H1 (cell line): ENCODE measurements at regions not wholly inside any gene's neighbourhood (a gene's known extent, or its start where the extent isn't known, plus 50 kb on each side); places are given as distances from the start of the nearest gene placed in this dataset.

Experiments used
- CTCF ChIA-PET: fragments of 300-600 bp; sonication (Branson Sonifier 250); formaldehyde crosslinking; loops from one replicate; lab custom pipeline; 2021; ENCODE audit not compliant: partially characterized antibody; lab: Charles Lee
- POLR2A ChIA-PET: fragments of 300-600 bp; sonication (Branson Sonifier 250); formaldehyde crosslinking; loops from one replicate; lab custom pipeline; 2021; ENCODE audit warnings: inconsistent platforms; ENCODE audit not compliant: partially characterized antibody; lab: Charles Lee
- DNase-seq, 2 experiments: peaks; one replicate each; pipeline versions ENCODE4 v3.0.0 to v3.0.0-alpha.2; 2010 to 2022; ENCODE audit warnings: low spot score in 2 of 2, low read depth in 1 of 2, mixed read lengths in 1 of 2
- FAIRE-seq: peaks from 2 replicates; lab custom pipeline; 2011; peaks lifted over from hg19 to GRCh38; lab: Jason Lieb, UNC
- H2AFZ ChIP-seq: 2 replicates; pipeline ENCODE4 v1.8.1; 2012; ENCODE audit warnings: low read length, inconsistent platforms
- H2AK5ac ChIP-seq: 2 replicates; pipeline ENCODE4 v1.6.1; 2013; ENCODE audit warnings: low read depth, low read length
- H2BK120ac ChIP-seq: replicated peaks from 2 replicates; pipeline ENCODE3; 2013; ENCODE audit warnings: low read depth, low read length, inconsistent platforms
- H2BK12ac ChIP-seq: 2 replicates; pipeline ENCODE4 v1.6.1; 2013; ENCODE audit warnings: low read depth, low read length
- H2BK15ac ChIP-seq: 2 replicates; pipeline ENCODE4 v1.6.1; 2013; ENCODE audit warnings: low read length
- H2BK20ac ChIP-seq: 2 replicates; pipeline ENCODE4 v1.6.1; 2013; ENCODE audit warnings: low read length
- H2BK5ac ChIP-seq: 2 replicates; pipeline ENCODE4 v1.6.1; 2013; ENCODE audit warnings: low read depth, low read length
- H3K14ac ChIP-seq: 2 replicates; pipeline ENCODE4 v1.6.1; 2013; ENCODE audit warnings: inconsistent platforms; ENCODE audit not compliant: insufficient read length
- H3K18ac ChIP-seq: 2 replicates; pipeline ENCODE4 v1.6.1; 2013; ENCODE audit warnings: low read length; ENCODE audit errors: extremely low read depth
- H3K23ac ChIP-seq: 2 replicates; pipeline ENCODE4 v1.6.1; 2013; ENCODE audit warnings: inconsistent platforms; ENCODE audit not compliant: insufficient read length
- H3K23me2 ChIP-seq: 2 replicates; pipeline ENCODE4 v1.6.1; 2013; ENCODE audit warnings: low read depth, low read length
- H3K27ac ChIP-seq: 2 replicates; pipeline ENCODE4 v1.6.1; 2011; ENCODE audit warnings: low read depth, low read length, inconsistent platforms
- H3K27me3 ChIP-seq, 4 experiments: replicated peaks in 1 of 4; 1 replicate in 1 of 4; 2 replicates in 3 of 4; pipeline versions ENCODE4 v1.6.1 to v1.8.1; 2011 to 2013; ENCODE audit warnings: low read length in 3 of 4, mild to moderate bottlenecking in 3 of 4, inconsistent platforms in 2 of 4, mixed read lengths in 2 of 4, moderate library complexity in 1 of 4; ENCODE audit not compliant: control insufficient read depth in 3 of 4, insufficient read depth in 3 of 4; ENCODE audit errors: extremely low read depth in 1 of 4
- H3K36me3 ChIP-seq, 4 experiments: 2 replicates each; pipeline versions ENCODE4 v1.6.1 to v1.8.1; 2011 to 2013; ENCODE audit warnings: mild to moderate bottlenecking in 4 of 4, low read length in 3 of 4, moderate library complexity in 2 of 4, control low read depth in 1 of 4, inconsistent platforms in 1 of 4; ENCODE audit not compliant: insufficient read depth in 4 of 4, control insufficient read depth in 2 of 4
- H3K4ac ChIP-seq: replicated peaks from 2 replicates; pipeline ENCODE3; 2013; ENCODE audit warnings: low read length, low read depth, mixed read lengths, inconsistent platforms; ENCODE audit not compliant: insufficient read length
- H3K4me1 ChIP-seq, 4 experiments: replicated peaks in 1 of 4; 1 replicate in 1 of 4; 2 replicates in 3 of 4; pipeline versions ENCODE4 v1.6.1 to v1.8.1; 2011 to 2013; ENCODE audit warnings: low read length in 3 of 4, inconsistent platforms in 2 of 4, mixed read lengths in 1 of 4; ENCODE audit not compliant: insufficient read depth in 4 of 4, control insufficient read depth in 3 of 4
- H3K4me2 ChIP-seq, 2 experiments: 2 replicates each; pipeline versions ENCODE4 v1.6.1 to v1.8.1; 2011 to 2013; ENCODE audit warnings: low read depth in 2 of 2, low read length in 2 of 2, control low read depth in 1 of 2, inconsistent platforms in 1 of 2, mild to moderate bottlenecking in 1 of 2; ENCODE audit not compliant: insufficient read depth in 1 of 2
- H3K4me3 ChIP-seq, 4 experiments: fragments of 200-600, 300-600 bp in 1 of 4; sonication (generic), shearing (Covaris generic), sonication (Bioruptor Twin) in 1 of 4; 2 replicates each; pipeline versions ENCODE4 v1.5.1 to v1.8.1; 2011 to 2016; ENCODE audit warnings: low read length in 4 of 4, low read depth in 3 of 4, control low read depth in 2 of 4, inconsistent platforms in 2 of 4, mild to moderate bottlenecking in 2 of 4, mixed read lengths in 1 of 4, moderate library complexity in 1 of 4; ENCODE audit not compliant: insufficient read depth in 2 of 4; ENCODE audit errors: extremely low read depth in 1 of 4
- H3K56ac ChIP-seq: replicated peaks from 2 replicates; pipeline ENCODE3; 2013; ENCODE audit warnings: low read depth, mild to moderate bottlenecking, mixed read lengths, low read length, inconsistent platforms; ENCODE audit not compliant: insufficient read length
- H3K79me1 ChIP-seq: 2 replicates; pipeline ENCODE4 v1.6.1; 2013; ENCODE audit warnings: low read depth, low read length, control low read depth
- H3K79me2 ChIP-seq, 2 experiments: 2 replicates each; pipeline versions ENCODE4 v1.6.1 to v1.8.1; 2012 to 2013; ENCODE audit warnings: low read length in 2 of 2, mild to moderate bottlenecking in 2 of 2, inconsistent platforms in 1 of 2; ENCODE audit not compliant: insufficient read depth in 2 of 2, control insufficient read depth in 1 of 2
- H3K9ac ChIP-seq, 4 experiments: replicated peaks in 1 of 4; 1 replicate in 1 of 4; 2 replicates in 3 of 4; pipeline versions ENCODE4 v1.6.1 to v1.8.1; 2011 to 2013; ENCODE audit warnings: low read depth in 3 of 4, low read length in 3 of 4, control low read depth in 2 of 4, mild to moderate bottlenecking in 2 of 4, moderate library complexity in 2 of 4, inconsistent platforms in 1 of 4; ENCODE audit errors: extremely low read depth in 1 of 4
- H3K9me3 ChIP-seq, 2 experiments: 2 replicates each; pipeline versions ENCODE4 v1.6.1 to v1.8.1; 2012 to 2013; ENCODE audit warnings: mild to moderate bottlenecking in 2 of 2, moderate library complexity in 2 of 2, control low read depth in 1 of 2, inconsistent platforms in 1 of 2, low read depth in 1 of 2, low read length in 1 of 2, mixed read lengths in 1 of 2; ENCODE audit not compliant: insufficient read depth in 2 of 2
- H4K20me1 ChIP-seq, 2 experiments: replicated peaks in 1 of 2; 2 replicates each; pipeline versions ENCODE3 to v1.8.1; 2011 to 2013; ENCODE audit warnings: inconsistent platforms in 2 of 2, low read length in 2 of 2, mild to moderate bottlenecking in 1 of 2; ENCODE audit not compliant: insufficient read depth in 2 of 2, control insufficient read depth in 1 of 2
- H4K5ac ChIP-seq: 2 replicates; pipeline ENCODE4 v1.6.1; 2013; ENCODE audit warnings: low read length, low read depth, mixed read lengths, inconsistent platforms; ENCODE audit not compliant: insufficient read length
- H4K8ac ChIP-seq: 2 replicates; pipeline ENCODE4 v1.8.0; 2013; ENCODE audit warnings: mild to moderate bottlenecking, moderate library complexity, low read length, inconsistent platforms; ENCODE audit not compliant: insufficient read depth; ENCODE audit errors: extremely low read depth
- H4K91ac ChIP-seq: replicated peaks from 2 replicates; pipeline ENCODE3; 2013; ENCODE audit warnings: low read length, mixed read lengths, inconsistent platforms; ENCODE audit not compliant: insufficient read length
- CBX8 ChIP-seq: fragments of 300-800, 300-1000 bp; sonication (generic); IDR thresholded peaks from 2 replicates; pipeline ENCODE4 v1.7.1; 2016; ENCODE audit warnings: low read depth, low read length, borderline replicate concordance
- E2F6 ChIP-seq: IDR thresholded peaks from 2 replicates; pipeline ENCODE4 v1.6.1; 2012; ENCODE audit warnings: inconsistent platforms
- GABPA ChIP-seq: IDR thresholded peaks from 2 replicates; pipeline ENCODE4 v1.6.1; 2011; ENCODE audit warnings: mild to moderate bottlenecking, low read length, moderate library complexity, borderline replicate concordance; ENCODE audit not compliant: insufficient read depth
- MAFK ChIP-seq: IDR thresholded peaks from 2 replicates; pipeline ENCODE4 v1.6.1; 2012; ENCODE audit warnings: low read depth, mild to moderate bottlenecking, improper control_type of control experiment, low read length
- MAX ChIP-seq: IDR thresholded peaks from 2 replicates; pipeline ENCODE4 v1.6.1; 2012; ENCODE audit warnings: inconsistent platforms
- RBBP5 ChIP-seq: IDR thresholded peaks from 2 replicates; pipeline ENCODE4 v1.7.1; 2012; ENCODE audit warnings: low read depth, mild to moderate bottlenecking, inconsistent platforms, low read length, moderate library complexity, borderline replicate concordance
- SUZ12 ChIP-seq: fragments of 200-600 bp; sonication (generic); IDR thresholded peaks from 2 replicates; pipeline ENCODE4 v1.6.1; 2012; ENCODE audit warnings: mild to moderate bottlenecking, inconsistent platforms, low read length, moderate library complexity, mixed read lengths
- TAF7 ChIP-seq: optimal IDR thresholded peaks from 2 replicates; pipeline ENCODE3; 2011; ENCODE audit warnings: low read depth, mild to moderate bottlenecking, inconsistent platforms, low read length, moderate library complexity, borderline replicate concordance
- TCF12 ChIP-seq: IDR thresholded peaks from 2 replicates; pipeline ENCODE4 v1.6.1; 2011; ENCODE audit warnings: low read depth, mild to moderate bottlenecking, low read length
- ZNF274 ChIP-seq: IDR thresholded peaks from 2 replicates; pipeline ENCODE4 v1.7.0; 2012; ENCODE audit warnings: low read length, borderline replicate concordance; ENCODE audit errors: extremely low read depth
- WGBS, 2 experiments: shearing (Covaris generic) in 1 of 2; methylation state at CpG; one replicate each; pipeline versions ENCODE4 v1.1.6 to v1.1.7; 2013 to 2015; ENCODE audit warnings: low lambda C conversion rate in 2 of 2, mixed read lengths in 2 of 2, inconsistent platforms in 1 of 2, low coverage in 1 of 2, missing lambda C conversion rate in 1 of 2; ENCODE audit not compliant: insufficient replicate concordance in 2 of 2, insufficient coverage in 1 of 2, insufficient read length in 1 of 2; ENCODE audit errors: extremely low coverage in 1 of 2, missing lambda C conversion rate in 1 of 2; 5-methylcytosine and 5-hydroxymethylcytosine counted together

GRCh38 chr5:142512043-142513042 lies 173.5 kb downstream of the FGF1 start:
- no peak for FAIRE-seq
- CTCF ChIA-PET = interaction anchor here (0.7 to 1.6 kb wide), 3 partner anchors 10 to 18 kb away, joined by 3 read pairs; no protein-coding TSS in a partner anchor
- POLR2A ChIA-PET = interaction anchor here (1.5 kb wide), 1 partner anchor 185 kb away, joined by 3 read pairs; no protein-coding TSS in a partner anchor
- TF ChIP-seq TAF7 (no peak), TCF12 (no peak), ZNF274 (no peak), GABPA (no peak), SUZ12 (no peak), MAFK (no peak), MAX (no peak), E2F6 (no peak), CBX8 (no peak), RBBP5 (no peak)

More at GRCh38 chr5:142512043-142513042, 173.5 kb downstream of the FGF1 start:
- no peak overlapping the region for H3K27ac ChIP-seq
- H2AFZ ChIP-seq = no peak overlapping the region
- H3K4me3 ChIP-seq = no peak overlapping the region
- H4K20me1 ChIP-seq = no peaks in the 10 kb centered on the region
- peaks cover 5% of the 10 kb centered on the region in 2 experiments; a peak in 2 of 4 replicates for H3K9me3 ChIP-seq
- H2BK12ac ChIP-seq = no peak overlapping the region
- no peaks in the 10 kb centered on the region for H3K79me2 ChIP-seq
- H3K56ac ChIP-seq = no peak overlapping the region
- no peak overlapping the region for H3K9ac ChIP-seq
- H2BK15ac ChIP-seq = 0 out of 2 replicates have a peak overlapping the region, but pooled peaks have one; percentile 66
- H3K79me1 ChIP-seq = no peaks in the 10 kb centered on the region
- no peak overlapping the region; the same call in 1 of the 2 replicates for H2AK5ac ChIP-seq
- no peak overlapping the region for H3K4ac ChIP-seq
- DNase-seq = no peak
- H4K5ac ChIP-seq = no peak overlapping the region
- no peaks in the 10 kb centered on the region for H3K36me3 ChIP-seq
- no peak overlapping the region for H2BK120ac ChIP-seq
- H3K23ac ChIP-seq = no peak overlapping the region
- H3K23me2 ChIP-seq = no peaks in the 10 kb centered on the region
- H3K27me3 ChIP-seq = no peaks in the 10 kb centered on the region
- no peak overlapping the region for H2BK20ac ChIP-seq
- H3K18ac ChIP-seq = no peak overlapping the region
- H3K14ac ChIP-seq = no peak overlapping the region
- peaks cover 0 to 14% (median 3%) of the 10 kb centered on the region in 4 experiments; a peak in 2 of 7 replicates for H3K4me1 ChIP-seq
- H4K8ac ChIP-seq = no peak overlapping the region; the same call in 1 of the 2 replicates
- H3K4me2 ChIP-seq = no peak overlapping the region
- no peak overlapping the region for H2BK5ac ChIP-seq
- no peak overlapping the region for H4K91ac ChIP-seq
- 91% methylated on average over 16 of the region's 16 CpGs; no CpG with 5 or more reads in 1 of the 2 experiments for WGBS, 2 experiments
